Esophagus squamous epithelium (tissue), 4 donors: ENCODE measurements at regions not wholly inside any gene's neighbourhood (a gene's known extent, or its start where the extent isn't known, plus 50 kb on each side); places are given as distances from the start of the nearest gene placed in this dataset.

Experiments
- CTCF ChIP-seq, 6 experiments: fragments of 450-650 bp in 4 of 6; fragments of 200-600 bp in 2 of 6; sonication (generic) in 2 of 6; IDR thresholded peaks; one replicate each; pipeline ENCODE4 v1.5.1; 2016 to 2019; ENCODE audit warnings: antibody characterized with exemption in 6 of 6, mild to moderate bottlenecking in 4 of 6, moderate library complexity in 4 of 6
- POLR2A ChIP-seq, 4 donors: fragments of 450-650 bp; IDR thresholded peaks; one replicate each; pipeline ENCODE4 v1.6.1; 2017; ENCODE audit warnings: antibody characterized with exemption in 4 of 4, mild to moderate bottlenecking in 4 of 4, moderate library complexity in 3 of 4

- TF ChIP-seq POLR2A (IDR thresholded peaks at IDR 0.05) (no peak), CTCF (IDR thresholded peaks at IDR 0.05) (no peak)
Measured at GRCh38 chr4:162661913-162662312, 498.1 kb upstream of the FSTL5 start.
